Natural killer cell treated with Interleukin-12 subunit alpha and Interleukin-12 subunit beta and Interleukin-15 and Interleukin-18, amount 100 ng/mL, for 72 hours (primary cell): ENCODE measurements at regions not wholly inside any gene's neighbourhood (a gene's known extent, or its start where the extent isn't known, plus 50 kb on each side); places are given as distances from the start of the nearest gene placed in this dataset.

ENCODE experiments used
- ATAC-seq, 2 donors: fragments of 150-1000 bp; cut with Tn5 transposase in 1 of 2; sonication (Bioruptor Pico), chemical (Tn5 transposase) in 1 of 2; 2 replicates each; pipeline ENCODE4 v1.10.0; 2021
- DNase-seq: peaks from one replicate; pipeline ENCODE4 v3.0.0; 2022; ENCODE audit warnings: low spot score
- H3K27ac Mint-ChIP-seq, 2 donors: 1 replicate in 1 of 2; 2 replicates in 1 of 2; pipeline ENCODE4 v1.8.0; 2022; ENCODE audit warnings: mixed read lengths in 2 of 2, mild to moderate bottlenecking in 1 of 2, moderate library complexity in 1 of 2
- H3K27me3 Mint-ChIP-seq, 2 donors: 1 replicate in 1 of 2; 2 replicates in 1 of 2; pipeline ENCODE4 v1.8.0; 2022; ENCODE audit warnings: mixed read lengths in 2 of 2
- H3K36me3 Mint-ChIP-seq: one replicate; pipeline ENCODE4 v1.8.0; 2022; ENCODE audit warnings: mixed read lengths
- H3K4me1 Mint-ChIP-seq, 2 donors: 1 replicate in 1 of 2; 2 replicates in 1 of 2; pipeline ENCODE4 v1.8.0; 2022; ENCODE audit warnings: low read depth in 2 of 2, mixed read lengths in 2 of 2, mild to moderate bottlenecking in 1 of 2
- H3K4me3 Mint-ChIP-seq: one replicate; pipeline ENCODE4 v1.8.0; 2022; ENCODE audit warnings: mixed read lengths
- H3K9me3 Mint-ChIP-seq: 2 replicates; pipeline ENCODE4 v1.8.0; 2022; ENCODE audit warnings: mixed read lengths

DNA sequence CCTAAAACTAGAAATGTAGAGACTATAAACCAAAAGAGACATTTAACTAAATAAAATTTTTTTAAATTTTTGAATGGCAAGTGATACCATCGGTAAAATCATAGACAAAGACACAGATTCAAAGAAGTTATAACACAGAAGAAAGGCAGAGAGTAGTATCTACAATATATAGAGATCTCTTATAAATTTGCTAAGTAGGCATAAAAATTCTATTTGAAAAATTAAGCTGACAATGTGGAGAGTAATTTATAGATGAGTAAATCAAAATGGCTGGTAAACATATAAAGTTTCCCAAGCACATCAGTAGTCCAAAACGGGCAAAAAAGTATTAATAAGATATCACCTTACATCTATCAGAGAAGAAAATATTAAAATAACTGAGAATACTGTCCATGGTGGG is 1061.0 kb downstream of the ADGRL2 start:
- Mint-ChIP-seq H3K27me3 (no peaks in the 10 kb centered on the region), H3K4me1 (no peaks in the 10 kb centered on the region), H3K4me3 (no peak overlapping the region), H3K9me3 (peaks cover 3% of the 10 kb centered on the region), H3K36me3 (peaks cover 5% of the 10 kb centered on the region), H3K27ac (no peak overlapping the region)
- no peak for DNase-seq
- ATAC-seq, result no peak

DNA sequence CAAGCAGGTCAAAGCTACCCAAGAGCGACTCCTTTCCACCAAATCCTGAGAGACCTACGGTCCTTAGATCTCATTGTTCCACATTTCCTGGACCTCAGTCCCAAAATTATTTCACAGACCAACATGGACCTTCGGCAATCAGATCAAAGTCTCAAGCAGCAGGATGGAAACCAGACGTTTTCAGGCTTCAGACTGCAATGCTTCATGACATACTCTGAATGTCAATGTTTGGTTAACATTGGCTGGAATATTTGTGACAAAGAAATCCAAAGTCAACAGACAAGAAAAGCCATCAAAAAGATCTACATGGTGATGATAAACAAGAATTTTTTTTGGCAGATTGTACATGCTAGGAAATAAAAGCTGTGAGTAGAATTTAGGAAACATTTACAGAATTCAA is 1057.3 kb downstream of the ADGRL2 start:
- H3K27ac Mint-ChIP-seq, result no peak overlapping the region
- peaks cover 5% of the 10 kb centered on the region for H3K36me3 Mint-ChIP-seq
- ATAC-seq (no peak), DNase-seq (no peak)
- no peaks in the 10 kb centered on the region for H3K9me3 Mint-ChIP-seq
- no peaks in the 10 kb centered on the region for H3K4me1 Mint-ChIP-seq
- H3K27me3 Mint-ChIP-seq, result no peaks in the 10 kb centered on the region
- H3K4me3 Mint-ChIP-seq, result no peak overlapping the region

GRCh38 chr1:82849460-82849859 is 1048.7 kb downstream of the ADGRL2 start:
- Mint-ChIP-seq H3K36me3 (no peaks in the 10 kb centered on the region), H3K27ac (no peak overlapping the region), H3K9me3 (peaks cover 13% of the 10 kb centered on the region), H3K4me3 (no peak overlapping the region), H3K27me3 (no peaks in the 10 kb centered on the region), H3K4me1 (no peaks in the 10 kb centered on the region)
- ATAC-seq (no peak), DNase-seq (no peak)

GRCh38 chr1:82848043-82848442 is 1047.3 kb downstream of the ADGRL2 start:
- H3K27me3 Mint-ChIP-seq, result no peaks in the 10 kb centered on the region
- no peak overlapping the region for H3K27ac Mint-ChIP-seq
- no peaks in the 10 kb centered on the region for H3K4me1 Mint-ChIP-seq
- no peak overlapping the region for H3K4me3 Mint-ChIP-seq
- H3K36me3 Mint-ChIP-seq, result no peaks in the 10 kb centered on the region
- H3K9me3 Mint-ChIP-seq, result peaks cover 13% of the 10 kb centered on the region
- DNase-seq (no peak), ATAC-seq (no peak)

GRCh38 chr1:82845866-82846265 is 1045.1 kb downstream of the ADGRL2 start:
- Mint-ChIP-seq H3K27me3 (no peaks in the 10 kb centered on the region), H3K4me1 (no peaks in the 10 kb centered on the region), H3K27ac (no peak overlapping the region), H3K36me3 (no peaks in the 10 kb centered on the region), H3K9me3 (peaks cover 4% of the 10 kb centered on the region), H3K4me3 (no peak overlapping the region)
- no peak for ATAC-seq
- DNase-seq, result no peak

GRCh38 chr1:82844911-82845827 is 1044.4 kb downstream of the ADGRL2 start:
- H3K9me3 Mint-ChIP-seq, result peaks cover under 1% of the 10 kb centered on the region
- ATAC-seq (no peak), DNase-seq (no peak)
- H3K4me3 Mint-ChIP-seq, result no peak overlapping the region
- H3K27me3 Mint-ChIP-seq, result no peaks in the 10 kb centered on the region
- no peak overlapping the region for H3K27ac Mint-ChIP-seq
- no peaks in the 10 kb centered on the region for H3K4me1 Mint-ChIP-seq
- H3K36me3 Mint-ChIP-seq, result no peaks in the 10 kb centered on the region

- Mint-ChIP-seq H3K4me3 (no peak overlapping the region), H3K4me1 (no peaks in the 10 kb centered on the region), H3K36me3 (no peaks in the 10 kb centered on the region), H3K9me3 (no peaks in the 10 kb centered on the region), H3K27me3 (no peaks in the 10 kb centered on the region), H3K27ac (no peak overlapping the region)
- no peak for DNase-seq
- no peak for ATAC-seq
These were observed 1043.7 kb downstream of the ADGRL2 start for GRCh38 chr1:82844447-82844846.

- DNase-seq (no peak), ATAC-seq (no peak)
- H3K36me3 Mint-ChIP-seq, result no peaks in the 10 kb centered on the region
- no peak overlapping the region for H3K27ac Mint-ChIP-seq
- no peaks in the 10 kb centered on the region for H3K4me1 Mint-ChIP-seq
- no peaks in the 10 kb centered on the region for H3K9me3 Mint-ChIP-seq
- no peaks in the 10 kb centered on the region for H3K27me3 Mint-ChIP-seq
- H3K4me3 Mint-ChIP-seq, result no peak overlapping the region
These were observed 1043.1 kb downstream of the ADGRL2 start for GRCh38 chr1:82843876-82844275.

- Mint-ChIP-seq H3K27me3 (no peaks in the 10 kb centered on the region), H3K4me3 (no peak overlapping the region), H3K27ac (no peak overlapping the region), H3K9me3 (no peaks in the 10 kb centered on the region), H3K36me3 (no peaks in the 10 kb centered on the region), H3K4me1 (no peaks in the 10 kb centered on the region)
- ATAC-seq, result no peak
- DNase-seq, result no peak
These were observed 1039.5 kb downstream of the ADGRL2 start for GRCh38 chr1:82840192-82840591.

GRCh38 chr1:82837766-82838465 is 1037.2 kb downstream of the ADGRL2 start:
- Mint-ChIP-seq H3K9me3 (peaks cover 7% of the 10 kb centered on the region), H3K4me3 (no peak overlapping the region), H3K27me3 (no peaks in the 10 kb centered on the region), H3K36me3 (no peaks in the 10 kb centered on the region), H3K27ac (no peak overlapping the region), H3K4me1 (no peaks in the 10 kb centered on the region)
- ATAC-seq (no peak), DNase-seq (no peak)

- H3K4me3 Mint-ChIP-seq, result no peak overlapping the region
- no peaks in the 10 kb centered on the region for H3K36me3 Mint-ChIP-seq
- no peak overlapping the region for H3K27ac Mint-ChIP-seq
- peaks cover 7% of the 10 kb centered on the region for H3K9me3 Mint-ChIP-seq
- no peaks in the 10 kb centered on the region for H3K27me3 Mint-ChIP-seq
- no peak for ATAC-seq
- no peak for DNase-seq
- H3K4me1 Mint-ChIP-seq, result no peaks in the 10 kb centered on the region
These were observed 1036.4 kb downstream of the ADGRL2 start for GRCh38 chr1:82836973-82837680.

DNA sequence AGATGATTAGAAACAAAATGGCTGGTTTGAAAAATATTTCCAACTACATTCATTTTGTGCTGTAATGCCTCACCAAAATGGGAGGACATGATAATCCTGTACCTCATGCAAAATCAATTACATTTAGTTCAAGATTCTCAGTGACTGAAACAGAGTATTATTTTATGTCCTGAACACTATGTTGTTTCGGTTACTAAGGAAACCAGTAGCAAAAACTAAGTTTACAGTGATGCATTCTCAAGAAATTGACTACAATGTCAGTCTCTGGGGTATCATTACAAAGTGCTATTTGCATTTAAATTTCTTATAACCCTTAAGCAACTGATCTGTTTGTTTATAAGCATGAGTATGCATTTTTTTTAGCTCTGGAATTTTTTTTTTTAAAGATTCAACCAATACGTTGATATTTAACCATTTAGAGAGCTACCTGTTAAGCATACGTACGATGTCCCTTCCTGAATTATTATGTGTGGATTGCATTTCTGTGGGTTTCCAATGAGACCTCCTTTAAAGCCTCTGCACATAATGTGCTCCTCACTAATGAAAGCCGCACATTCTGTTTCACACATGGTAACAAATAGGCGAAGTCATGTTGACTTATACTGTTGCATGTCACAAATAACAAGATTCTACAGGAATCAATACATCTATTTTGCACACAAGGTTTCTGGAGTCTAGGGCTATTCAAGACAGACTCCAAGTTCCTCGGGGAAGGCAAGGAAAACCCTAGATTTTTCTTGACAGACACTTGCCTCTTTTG is 1035.7 kb downstream of the ADGRL2 start:
- H3K27ac Mint-ChIP-seq, result no peak overlapping the region
- no peaks in the 10 kb centered on the region for H3K36me3 Mint-ChIP-seq
- no peak overlapping the region for H3K4me3 Mint-ChIP-seq
- H3K4me1 Mint-ChIP-seq, result no peaks in the 10 kb centered on the region
- ATAC-seq (no peak), DNase-seq (no peak)
- peaks cover 7% of the 10 kb centered on the region for H3K9me3 Mint-ChIP-seq
- H3K27me3 Mint-ChIP-seq, result no peaks in the 10 kb centered on the region

DNA sequence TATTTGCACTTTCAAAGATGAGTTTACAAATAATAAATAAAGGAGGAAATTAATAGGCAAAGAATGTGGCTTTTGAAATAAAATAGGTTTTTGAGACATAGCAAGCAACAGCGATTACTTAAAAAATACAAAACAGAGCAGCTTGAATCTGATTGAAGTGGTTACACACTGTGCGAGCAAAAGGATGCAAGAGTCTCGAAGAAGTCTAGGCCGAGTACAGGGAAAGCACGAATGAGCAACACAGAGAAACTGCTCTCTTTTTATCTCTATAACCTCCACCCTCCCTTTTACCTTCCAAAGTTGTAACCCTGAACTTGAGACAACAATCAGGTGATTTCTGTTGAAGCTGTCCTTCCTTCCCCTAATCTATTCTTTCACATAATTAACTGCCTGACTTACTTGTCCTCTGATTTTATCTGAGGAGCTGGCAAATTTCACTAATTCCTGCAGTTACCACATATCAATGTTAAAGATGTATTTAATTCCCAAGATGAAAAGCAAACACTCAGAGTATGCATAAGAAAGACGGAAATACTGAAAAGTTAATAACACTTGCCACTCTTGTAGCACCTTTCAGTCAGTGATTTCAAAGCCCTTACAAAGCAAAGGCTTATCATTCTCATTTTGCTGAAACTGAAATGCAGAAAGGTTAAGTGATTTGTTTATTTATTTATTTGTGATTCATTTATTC is 1030.1 kb downstream of the ADGRL2 start:
- H3K9me3 Mint-ChIP-seq, result peaks cover 7% of the 10 kb centered on the region
- no peaks in the 10 kb centered on the region for H3K27me3 Mint-ChIP-seq
- H3K27ac Mint-ChIP-seq, result no peak overlapping the region
- ATAC-seq (no peak), DNase-seq (no peak)
- H3K4me1 Mint-ChIP-seq, result no peaks in the 10 kb centered on the region
- H3K4me3 Mint-ChIP-seq, result no peak overlapping the region
- no peaks in the 10 kb centered on the region for H3K36me3 Mint-ChIP-seq
